SK-N-SH (cell line): ENCODE measurements at regions not wholly inside any gene's neighbourhood (a gene's known extent, or its start where the extent isn't known, plus 50 kb on each side); places are given as distances from the start of the nearest gene placed in this dataset.

ENCODE experiments used
- CHD2 ChIP-seq: fragments of 150-350 bp; IDR thresholded peaks from 2 replicates; pipeline ENCODE4 v1.6.1; 2018; ENCODE audit warnings: low read length; ENCODE audit not compliant: partially characterized antibody
- CTCF ChIP-seq: fragments of 200-600 bp; sonication (generic); IDR thresholded peaks from 2 replicates; pipeline ENCODE4 v1.6.1; 2017; ENCODE audit warnings: antibody characterized with exemption, mild to moderate bottlenecking, moderate library complexity
- EP300 ChIP-seq, 2 experiments: IDR thresholded peaks; 2 replicates each; pipeline versions ENCODE4 v1.4.0 to v1.6.1; 2012; ENCODE audit warnings: borderline replicate concordance in 1 of 2, low read depth in 1 of 2, low read length in 1 of 2
- EZH2phosphoT487 ChIP-seq: fragments of 200-600 bp; sonication (generic); IDR thresholded peaks from 2 replicates; pipeline ENCODE4 v1.6.1; 2017; ENCODE audit warnings: low read depth, mixed run types, mild to moderate bottlenecking, antibody characterized with exemption, moderate library complexity, borderline replicate concordance
- REST ChIP-seq: IDR thresholded peaks from 2 replicates; pipeline ENCODE4 v1.6.1; 2012; ENCODE audit warnings: mild to moderate bottlenecking, low read depth, low read length, moderate library complexity

- TF ChIP-seq REST = no peak
- no peak for TF ChIP-seq CTCF
- no peak for TF ChIP-seq EZH2phosphoT487
- TF ChIP-seq EP300 (IDR thresholded peaks at IDR 0.05; ENCODE audit: borderline replicate concordance in 1 of 2, low read depth in 1 of 2, low read length in 1 of 2) = no peak
- TF ChIP-seq CHD2 = no peak
These were observed 495.7 kb downstream of the GALC start for GRCh38 chr14:87497301-87497700.
